ENCODE measurements at regions not wholly inside any gene's neighbourhood (a gene's known extent, or its start where the extent isn't known, plus 50 kb on each side); places are given as distances from the start of the nearest gene placed in this dataset.

DNA sequence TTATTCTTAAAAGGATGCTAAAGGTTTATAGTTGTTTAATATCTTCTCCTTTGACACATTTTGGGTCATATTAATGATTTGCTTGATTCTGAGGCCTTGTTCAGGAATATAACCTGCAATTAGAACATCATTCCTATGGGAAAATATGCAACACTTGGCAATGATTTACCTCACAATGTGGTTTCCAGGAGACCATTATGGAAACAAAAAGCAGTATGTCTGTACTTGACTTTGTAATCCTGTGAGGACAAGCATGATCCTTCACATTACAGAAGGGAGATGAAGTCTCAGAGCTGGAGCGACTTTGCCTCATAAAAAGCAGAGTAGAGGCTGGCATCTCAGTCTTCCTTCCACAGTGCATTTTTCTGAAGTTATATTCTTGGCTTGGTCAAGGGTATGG lies 57.0 kb upstream of the CDCA7L start:
- DNase-seq = no peak

GRCh38 chr7:22001345-22002004 lies 55.8 kb upstream of the CDCA7L start:
- DNase-seq = peak; percentile 64

GRCh38 chr7:21999896-22000295 lies 54.2 kb upstream of the CDCA7L start:
- DNase-seq = no peak

DNA sequence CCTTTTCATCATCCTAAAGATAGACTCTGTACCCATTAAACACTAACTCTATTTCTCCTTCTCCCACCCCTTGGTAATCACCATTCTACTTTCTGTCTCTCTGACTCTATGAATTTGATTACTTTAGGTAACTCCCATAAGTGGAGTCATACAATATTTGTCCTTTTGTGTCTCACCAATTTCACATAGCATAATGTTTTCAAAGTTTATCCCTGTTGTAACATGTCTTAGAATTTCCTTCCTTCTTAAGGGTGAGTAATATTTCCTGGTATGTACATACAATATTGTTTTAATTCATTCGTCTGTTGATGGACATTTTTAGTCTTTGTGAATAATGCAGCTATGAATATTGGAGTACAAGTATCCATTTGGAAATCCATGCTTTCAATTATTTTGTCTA lies 50.9 kb upstream of the CDCA7L start:
- no peak for DNase-seq
